Immature natural killer cell (primary cell): ENCODE measurements at regions not wholly inside any gene's neighbourhood (a gene's known extent, or its start where the extent isn't known, plus 50 kb on each side); places are given as distances from the start of the nearest gene placed in this dataset.
"Not testable (repeated sequence)": the region's sequence is repeated elsewhere in the genome, so short reads cannot be mapped to it uniquely, and the experiment has no call there.

Experiments used
- DNase-seq, 3 donors: peaks; one replicate each; pipeline ENCODE4 v3.0.0; 2022; ENCODE audit warnings: mixed read lengths in 1 of 3
- H3K27ac Mint-ChIP-seq, 6 donors: one replicate each; pipeline ENCODE4 v1.8.0; 2020; ENCODE audit warnings: mixed read lengths in 6 of 6, mild to moderate bottlenecking in 5 of 6, inconsistent platforms in 4 of 6, moderate library complexity in 3 of 6
- H3K27me3 Mint-ChIP-seq, 3 donors: one replicate each; pipeline ENCODE4 v1.8.0; 2020 to 2021; ENCODE audit warnings: low read depth in 3 of 3, mild to moderate bottlenecking in 3 of 3, mixed read lengths in 3 of 3, moderate library complexity in 3 of 3, inconsistent platforms in 1 of 3
- H3K36me3 Mint-ChIP-seq, 3 donors: one replicate each; pipeline ENCODE4 v1.8.0; 2020; ENCODE audit warnings: mixed read lengths in 3 of 3, inconsistent platforms in 2 of 3, mild to moderate bottlenecking in 2 of 3
- H3K4me1 Mint-ChIP-seq, 2 donors: one replicate each; pipeline ENCODE4 v1.8.0; 2020; ENCODE audit warnings: inconsistent platforms in 2 of 2, mild to moderate bottlenecking in 2 of 2, mixed read lengths in 2 of 2, moderate library complexity in 1 of 2
- H3K4me3 Mint-ChIP-seq, 5 donors: one replicate each; pipeline ENCODE4 v1.8.0; 2020; ENCODE audit warnings: mild to moderate bottlenecking in 5 of 5, mixed read lengths in 5 of 5, inconsistent platforms in 3 of 5, moderate library complexity in 3 of 5
- H3K9me3 Mint-ChIP-seq, 6 donors: one replicate each; pipeline ENCODE4 v1.8.0; 2020; ENCODE audit warnings: mild to moderate bottlenecking in 6 of 6, mixed read lengths in 6 of 6, inconsistent platforms in 4 of 6, moderate library complexity in 3 of 6

GRCh38 chr16:29606669-29607427 lies 56.2 kb upstream of the SPN start:
- DNase-seq, H3K9me3 Mint-ChIP-seq, H3K4me3 Mint-ChIP-seq, H3K36me3 Mint-ChIP-seq, H3K27ac Mint-ChIP-seq: not testable (repeated sequence)
- Mint-ChIP-seq H3K27me3 (peaks cover 6 to 16% (median 11%) of the 10 kb centered on the region in 3 donors), H3K4me1 (peaks cover 17 to 19% of the 10 kb centered on the region in 2 donors)

DNA sequence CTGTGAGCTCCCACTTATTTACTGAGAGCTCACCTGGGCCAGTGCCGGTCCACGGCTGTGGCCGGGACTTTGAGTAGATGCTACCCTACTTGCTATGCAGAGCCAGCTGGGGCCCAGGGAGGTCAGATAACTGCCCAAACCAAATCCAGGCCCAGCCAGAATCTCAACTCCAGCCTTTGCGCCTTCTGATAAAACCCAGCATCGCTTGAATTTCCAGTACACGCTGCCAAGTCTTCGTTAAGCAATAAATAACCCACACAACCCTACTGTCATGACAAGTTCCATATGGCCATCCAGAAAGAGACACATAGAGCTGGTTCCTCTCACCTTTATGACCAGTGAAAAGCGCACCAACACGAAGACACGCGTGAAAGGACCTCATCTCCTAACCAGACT lies 55.6 kb upstream of the SPN start:
- H3K4me3 Mint-ChIP-seq, H3K36me3 Mint-ChIP-seq, DNase-seq, H3K9me3 Mint-ChIP-seq: not testable (repeated sequence)
- H3K27ac Mint-ChIP-seq: peak overlapping the region in 1 of 6 donors; percentile 33
- peaks cover 16 to 19% of the 10 kb centered on the region in 2 donors for H3K4me1 Mint-ChIP-seq
- H3K27me3 Mint-ChIP-seq: peaks cover 8 to 13% (median 9%) of the 10 kb centered on the region in 3 donors

DNA sequence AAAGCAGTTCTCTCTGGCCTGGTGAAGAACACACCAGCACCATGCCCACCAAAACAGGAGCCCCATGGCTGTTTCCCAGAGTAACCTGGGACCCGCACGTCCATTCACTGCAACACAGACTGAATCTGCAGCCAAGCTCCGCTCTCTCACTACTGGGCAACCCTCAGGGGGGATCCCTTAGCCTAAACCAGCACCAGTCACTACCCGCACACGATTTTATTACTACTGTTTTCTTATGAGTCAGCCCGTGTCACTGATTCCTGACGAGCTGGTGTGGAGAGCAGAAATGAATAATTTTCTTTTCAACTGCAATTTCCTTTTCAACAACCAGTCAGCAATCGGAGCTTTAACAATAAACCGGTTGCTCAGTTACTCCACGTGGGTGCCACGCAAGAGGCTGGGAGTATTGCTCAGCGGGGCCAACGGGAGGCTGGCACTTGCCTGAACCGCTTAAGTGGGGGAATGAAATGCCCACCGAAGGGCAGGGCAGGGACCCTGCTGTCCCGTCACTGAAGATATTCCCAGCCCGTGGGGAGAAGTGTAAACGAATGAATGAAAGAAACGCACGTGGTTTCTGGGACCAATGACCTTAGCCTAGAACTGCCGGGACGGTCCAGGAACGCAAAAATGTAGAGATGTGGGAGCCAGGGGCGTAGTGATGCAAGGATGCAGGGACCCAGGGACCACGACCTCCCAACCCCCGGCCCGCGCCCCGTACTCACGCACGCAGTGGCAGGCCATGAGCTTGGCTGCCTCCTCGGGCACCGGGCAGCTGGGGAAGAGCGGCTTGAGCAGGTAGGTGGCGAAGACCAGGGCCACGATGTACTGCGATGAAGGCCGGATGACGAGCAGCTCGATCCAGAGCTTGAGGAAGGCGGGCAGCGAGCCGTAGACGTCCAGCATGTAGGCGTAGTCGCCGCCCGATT lies 50.4 kb upstream of the SPN start:
- not testable (repeated sequence) for H3K9me3 Mint-ChIP-seq, H3K36me3 Mint-ChIP-seq
- peak; percentile 33 to 54 (median 36) for DNase-seq
- peak overlapping the region; percentile 74 to 95 (median 90) for H3K27ac Mint-ChIP-seq
- peaks cover 17 to 19% of the 10 kb centered on the region in 2 donors for H3K4me1 Mint-ChIP-seq
- H3K4me3 Mint-ChIP-seq: peak overlapping the region; percentile 86 to 95 (median 88)
- H3K27me3 Mint-ChIP-seq: peaks cover 4 to 12% (median 9%) of the 10 kb centered on the region in 3 donors
